NCI-H2227 treated with DMSO at 0.1 percent for 48 hours (cell line): ENCODE measurements at regions not wholly inside any gene's neighbourhood (a gene's known extent, or its start where the extent isn't known, plus 50 kb on each side); places are given as distances from the start of the nearest gene placed in this dataset.

Experiments
- DNase-seq: peaks from one replicate; lab custom pipeline; 2025; lab: John Stamatoyannopoulos, UW

GRCh38 chr20:23231561-23232218 is 118.9 kb upstream of the NXT1 start:
- no peak for DNase-seq

DNA sequence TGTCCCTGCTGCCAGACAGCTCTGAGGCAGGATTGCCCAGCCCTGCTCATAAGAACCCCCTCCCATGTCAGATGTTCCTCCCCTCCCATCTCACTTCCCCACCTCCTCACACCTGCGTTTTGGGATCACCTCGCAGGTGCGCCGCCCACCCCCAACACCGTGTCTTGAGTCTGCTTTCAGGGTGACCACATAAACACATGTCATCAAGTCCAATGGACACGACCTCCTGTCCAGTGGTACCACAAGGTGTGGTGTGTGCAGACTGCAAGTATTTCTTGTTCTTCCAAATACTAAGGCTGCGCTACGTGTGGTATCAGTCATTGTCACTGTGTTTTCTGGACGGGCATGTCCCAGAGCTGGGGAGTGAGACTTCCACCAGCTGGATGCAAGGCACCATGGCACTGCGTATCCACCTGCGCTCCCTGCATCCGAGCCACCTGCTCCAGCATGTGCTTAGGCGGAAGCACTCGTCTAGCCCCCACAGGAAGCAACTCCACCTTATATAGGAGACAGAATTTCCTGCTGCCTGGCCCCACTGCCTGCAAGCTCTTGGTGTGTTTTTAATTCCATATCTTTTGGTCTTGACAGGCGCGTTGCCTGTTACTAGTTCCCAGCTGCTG is 119.7 kb upstream of the NXT1 start:
- no peak for DNase-seq

DNA sequence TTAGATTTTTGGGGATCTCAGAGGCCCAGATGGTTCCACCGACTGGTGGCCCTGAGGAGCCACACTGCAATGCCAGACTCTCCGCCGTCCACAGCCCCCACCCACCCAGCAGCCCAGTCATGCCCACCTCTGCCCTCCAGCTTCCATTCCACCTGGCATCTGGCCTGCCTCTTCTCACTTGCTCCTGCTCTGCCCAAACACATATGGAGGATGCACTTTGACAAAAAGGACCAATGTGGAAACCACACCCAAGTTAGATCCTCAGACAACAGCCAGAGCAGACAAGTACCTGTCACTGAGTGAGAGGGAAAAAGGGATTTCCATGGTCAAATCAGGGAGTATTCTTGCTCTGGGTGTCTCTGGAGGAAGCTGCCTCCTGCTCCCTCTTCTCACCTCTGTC is 120.6 kb upstream of the NXT1 start:
- no peak for DNase-seq

DNA sequence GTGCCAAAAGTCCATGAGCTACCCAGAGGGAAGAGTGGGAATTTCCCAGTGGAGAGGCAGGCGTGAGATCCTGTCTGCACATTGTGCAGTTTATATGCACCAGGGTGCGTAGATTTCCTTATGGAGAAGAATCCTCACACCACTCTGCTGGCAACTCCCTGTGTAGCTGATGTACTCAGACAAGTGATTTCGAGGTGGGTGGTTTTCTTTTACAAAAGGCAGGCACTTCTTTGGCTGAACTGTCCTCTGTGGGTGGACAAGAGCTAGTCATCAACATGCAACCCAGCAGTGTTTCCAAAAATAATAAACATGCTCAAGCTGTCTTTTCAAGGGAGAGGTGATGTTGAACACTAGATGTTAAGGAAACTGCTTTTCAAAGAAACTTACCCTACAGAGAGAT is 121.7 kb upstream of the NXT1 start:
- DNase-seq: no peak

DNA sequence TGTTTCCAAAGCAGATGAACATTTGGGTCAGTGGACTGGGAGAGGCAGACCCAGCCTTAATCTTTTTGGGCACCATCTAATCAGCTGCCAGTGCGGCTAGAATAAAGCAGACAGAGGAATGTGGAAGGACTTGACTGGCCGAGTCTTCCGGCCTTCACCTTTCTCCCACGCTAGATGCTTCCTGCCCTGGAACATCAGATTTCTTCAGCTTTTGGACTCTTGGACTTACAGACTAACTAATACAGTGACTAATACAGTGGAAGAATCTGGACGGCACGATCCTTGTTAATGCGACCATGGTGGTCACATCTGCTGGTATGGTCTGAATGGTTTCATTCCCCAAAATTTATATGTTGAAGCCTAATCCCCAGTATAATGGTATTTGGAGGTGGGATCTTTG is 122.6 kb upstream of the NXT1 start:
- no peak for DNase-seq

- DNase-seq: no peak
Measured at GRCh38 chr20:23227274-23227673, 123.3 kb upstream of the NXT1 start.

- DNase-seq: no peak
Measured at GRCh38 chr20:23226612-23227265, 123.9 kb upstream of the NXT1 start.

DNA sequence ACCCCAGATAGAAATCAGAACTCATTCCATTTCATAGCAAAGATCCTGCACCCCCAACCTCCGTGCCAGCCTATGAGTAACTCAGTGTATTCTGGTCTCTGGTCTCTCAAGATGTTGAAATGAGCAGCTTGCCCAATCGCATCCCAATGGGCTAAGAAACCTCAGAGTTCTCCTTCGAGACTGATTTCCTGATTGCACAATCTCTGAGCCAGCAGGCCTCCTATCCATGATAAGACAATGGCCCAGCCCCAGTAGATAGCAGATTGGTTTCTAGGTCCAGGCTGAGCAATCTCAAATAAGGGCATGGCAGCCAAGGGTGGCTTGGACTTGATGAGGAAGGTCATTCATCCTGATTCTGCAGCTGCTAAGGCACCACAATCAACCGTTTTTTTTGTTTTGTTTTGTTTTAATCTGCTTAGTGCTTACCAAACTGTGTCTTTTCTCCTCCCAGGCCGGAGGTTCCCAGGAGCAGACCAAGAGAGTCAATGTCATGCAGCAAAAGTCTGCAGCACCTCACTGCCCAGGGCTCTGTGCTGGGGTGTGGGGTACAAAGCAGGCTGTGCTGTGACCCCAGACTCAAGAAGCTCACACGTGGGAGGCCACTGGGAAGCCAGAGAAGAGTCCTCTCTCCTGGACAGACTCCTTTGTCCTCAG is 125.1 kb upstream of the NXT1 start:
- no peak for DNase-seq

DNA sequence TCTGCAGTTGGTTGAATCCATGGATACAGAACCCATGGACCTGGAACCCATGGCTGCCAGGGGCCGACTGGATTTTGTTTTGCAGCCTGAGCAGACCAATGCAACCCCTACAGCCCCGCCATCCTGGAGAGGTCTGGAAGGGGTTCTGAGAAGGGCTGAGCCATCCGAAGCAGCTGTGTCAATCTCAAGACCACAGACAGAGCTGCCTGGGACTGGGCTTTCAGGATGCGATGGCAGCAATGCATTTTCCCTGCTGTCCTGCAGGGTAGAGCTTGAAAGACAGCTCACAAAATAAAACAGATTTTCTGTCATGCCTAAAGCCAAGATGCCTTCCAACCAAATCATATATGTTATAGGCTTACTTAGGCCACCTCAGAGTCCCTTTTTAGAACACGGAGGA is 125.8 kb upstream of the NXT1 start:
- DNase-seq: no peak

- DNase-seq: no peak
Measured at GRCh38 chr20:23223908-23224580, 126.5 kb upstream of the NXT1 start.

DNA sequence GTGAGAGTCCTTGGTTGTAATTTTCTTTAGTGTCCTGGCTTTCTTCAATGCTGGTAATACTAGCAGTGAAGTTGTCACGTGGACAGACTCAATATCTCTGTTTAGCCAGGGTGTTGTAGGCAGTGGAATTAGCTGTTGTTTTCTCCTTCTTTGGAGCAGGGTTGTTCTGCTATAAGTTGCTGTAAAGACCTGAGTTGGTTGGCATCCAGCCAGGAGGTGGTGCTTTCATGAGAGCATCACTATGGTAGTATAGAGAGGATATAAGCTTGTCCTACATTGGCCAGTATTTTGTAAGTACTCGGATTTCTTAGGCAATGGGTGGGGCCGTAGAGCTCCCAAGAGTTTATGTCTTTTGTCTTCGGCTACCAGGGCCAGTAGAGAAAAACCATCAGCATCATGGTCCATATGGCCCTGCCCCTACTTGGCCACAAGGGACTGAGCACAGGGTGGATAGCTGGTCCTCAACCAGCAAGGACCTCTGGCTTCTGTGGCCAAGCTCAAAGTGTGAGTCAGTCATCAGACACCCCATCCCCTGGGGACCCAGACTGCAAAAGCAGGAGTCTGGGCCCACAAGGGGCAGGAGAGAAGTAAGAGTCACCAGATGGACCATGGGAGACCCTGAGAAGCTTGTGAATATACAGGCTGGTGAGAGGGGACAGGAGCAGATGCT is 127.9 kb upstream of the NXT1 start:
- no peak for DNase-seq

DNA sequence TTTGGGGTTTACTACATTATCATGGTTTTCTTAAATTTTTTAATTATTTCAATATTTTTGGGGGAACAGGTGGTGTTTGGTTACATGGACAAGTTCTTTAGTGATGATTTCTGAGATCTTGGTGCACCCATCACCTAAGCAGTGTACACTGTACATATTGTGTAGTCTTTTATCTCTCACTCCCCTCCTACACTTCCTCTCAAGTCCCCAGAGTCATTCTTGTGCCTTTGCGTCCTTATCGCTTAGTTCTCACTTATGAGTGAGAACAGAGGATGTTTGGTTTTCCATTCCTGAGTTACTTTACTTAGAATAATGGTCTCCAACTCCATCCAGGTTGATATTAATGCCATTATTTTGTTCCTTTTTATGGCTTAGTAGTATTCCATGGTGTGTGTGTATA is 130.9 kb upstream of the CD93 start:
- no peak for DNase-seq

- no peak for DNase-seq
Measured at GRCh38 chr20:23215344-23215995, 129.3 kb upstream of the CD93 start.

DNA sequence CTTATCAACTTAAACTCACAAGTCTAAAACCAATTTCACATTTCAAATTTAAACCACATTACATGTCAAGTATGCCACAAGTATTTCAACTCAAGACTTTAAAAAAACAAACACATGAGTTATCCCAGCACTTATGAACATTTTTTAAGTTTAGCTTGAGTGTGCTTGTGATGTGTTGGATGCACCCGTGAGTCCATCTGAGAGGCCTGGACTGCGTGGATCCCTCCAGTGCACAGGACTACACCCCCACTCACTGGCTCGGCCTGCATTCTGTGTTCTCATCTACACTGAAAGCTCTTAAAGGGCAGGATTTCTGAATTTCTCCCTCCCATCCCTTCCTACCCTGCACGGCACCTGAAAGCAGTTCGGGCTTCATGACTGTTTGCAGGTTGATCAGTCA is 128.8 kb upstream of the CD93 start:
- DNase-seq: no peak

DNA sequence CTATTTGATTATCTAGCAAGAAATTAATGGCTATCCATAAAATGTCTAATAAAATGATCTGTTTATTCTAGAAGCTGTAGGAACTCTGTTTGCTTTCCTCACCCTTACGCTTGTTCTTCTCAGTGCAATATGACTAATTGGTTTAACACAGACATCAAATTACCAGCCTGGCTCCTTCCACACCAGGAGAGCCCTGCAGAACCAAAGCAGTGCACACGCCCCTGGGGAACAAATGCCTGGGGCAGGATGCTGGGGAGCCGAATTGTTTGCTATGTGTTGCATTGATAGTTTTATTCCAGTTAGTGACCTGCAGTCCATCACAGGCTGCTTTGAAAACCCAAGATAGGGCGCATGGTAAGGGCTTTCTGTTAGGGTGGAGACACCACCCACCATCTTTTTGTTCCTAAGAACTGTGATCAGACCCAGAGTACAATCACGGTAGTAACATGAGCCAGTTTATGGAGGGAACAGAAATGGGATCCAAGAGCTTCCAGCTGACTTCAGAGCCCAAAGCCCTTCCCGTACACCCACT is 126.4 kb upstream of the CD93 start:
- no peak for DNase-seq

DNA sequence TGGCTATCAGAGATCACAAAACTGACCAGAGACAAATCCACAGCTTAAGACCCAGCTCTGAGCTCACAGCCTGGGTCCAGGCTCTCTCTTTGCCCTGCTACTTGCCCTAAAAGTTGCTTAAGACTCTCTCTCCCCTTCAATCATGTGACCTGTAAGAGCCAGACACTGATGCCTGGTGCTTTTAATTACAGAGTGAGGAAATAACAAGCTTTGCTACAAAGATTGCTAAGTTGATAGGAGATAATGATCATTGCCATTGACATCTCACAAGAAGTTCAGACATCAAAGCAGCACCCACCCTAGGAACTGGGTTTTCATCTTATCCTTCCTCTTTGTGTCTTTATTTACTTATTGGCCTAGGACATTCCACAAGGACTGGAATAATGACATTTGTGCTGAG is 125.9 kb upstream of the CD93 start:
- no peak for DNase-seq

- DNase-seq: no peak
Measured at GRCh38 chr20:23211164-23211563, 125.0 kb upstream of the CD93 start.

GRCh38 chr20:23207826-23208540 is 121.9 kb upstream of the CD93 start:
- no peak for DNase-seq

- no peak for DNase-seq
Measured at GRCh38 chr20:23206995-23207394, 120.9 kb upstream of the CD93 start.

DNA sequence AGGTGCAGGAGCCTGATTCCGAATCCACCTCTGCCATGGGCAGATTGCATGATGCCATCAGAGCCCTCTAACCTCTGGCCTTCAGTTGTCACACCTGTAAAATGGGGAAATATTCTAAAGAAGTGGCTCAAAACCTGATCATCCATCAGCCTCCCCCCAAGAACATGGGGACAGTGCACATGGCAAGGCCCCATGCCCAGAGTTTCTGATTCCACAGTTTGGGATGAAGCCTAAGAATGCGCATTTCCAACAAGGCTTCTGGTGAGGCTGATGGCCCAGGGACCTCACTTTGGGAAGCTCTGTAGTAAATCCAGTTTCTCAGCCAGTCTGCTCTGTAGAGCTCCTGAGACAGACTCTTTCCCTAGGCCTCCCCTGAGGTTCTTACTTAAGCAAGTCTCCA is 119.9 kb upstream of the CD93 start:
- DNase-seq: no peak

DNA sequence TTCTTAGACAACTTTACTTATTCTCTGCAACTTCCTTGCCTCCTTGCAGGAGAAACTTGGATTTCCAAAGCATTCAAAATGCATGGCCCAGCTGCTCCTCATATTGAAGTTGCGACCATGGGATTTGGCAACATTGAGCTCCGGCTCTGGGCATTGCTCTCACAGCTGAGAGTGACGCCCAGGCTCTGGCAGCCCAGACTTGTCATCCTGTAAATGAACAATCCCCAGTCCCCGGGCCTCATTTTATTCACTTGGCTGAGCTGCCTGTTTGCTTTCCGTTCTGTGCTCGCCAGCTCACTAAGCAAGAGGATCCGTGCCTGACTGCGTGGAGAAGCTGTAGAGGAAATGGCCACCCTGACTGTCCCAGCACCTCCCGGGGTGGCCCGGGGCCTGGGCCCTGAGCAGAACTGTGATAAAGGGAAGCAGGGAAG is 119.5 kb upstream of the CD93 start:
- no peak for DNase-seq
